ENCODE measurements at regions not wholly inside any gene's neighbourhood (a gene's known extent, or its start where the extent isn't known, plus 50 kb on each side); places are given as distances from the start of the nearest gene placed in this dataset.
"Not testable (repeated sequence)": the region's sequence is repeated elsewhere in the genome, so short reads cannot be mapped to it uniquely, and the experiment has no call there.

DNA sequence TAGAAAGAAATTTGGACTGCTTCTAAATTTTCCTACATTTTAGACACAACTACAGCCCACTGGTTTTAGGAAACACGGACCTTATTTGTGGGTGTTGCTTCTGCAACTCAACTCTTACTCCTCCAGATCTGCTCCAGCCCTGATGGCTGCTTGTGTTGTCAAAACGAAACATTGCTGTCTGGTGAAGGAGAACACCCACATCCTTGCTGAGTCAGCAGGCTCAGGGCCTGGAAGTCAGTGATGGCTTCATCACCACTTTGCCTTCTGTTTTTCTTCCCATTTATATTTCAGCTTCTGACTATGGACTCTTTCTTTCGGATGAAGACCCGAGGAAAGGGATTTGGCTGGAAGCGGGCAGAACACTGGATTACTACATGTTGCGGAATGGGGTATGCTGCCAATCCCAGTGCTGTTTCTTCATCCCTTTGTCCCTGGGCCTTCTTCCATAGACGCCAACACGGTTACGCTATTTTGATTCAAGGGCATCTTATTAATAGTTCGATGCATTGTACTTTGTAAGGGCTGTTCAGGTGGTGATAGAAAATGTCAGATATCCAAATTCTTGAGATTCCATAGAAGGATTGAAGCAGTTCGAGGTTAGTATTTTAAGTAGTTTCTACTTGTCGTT is 392.6 kb upstream of the TPM1 start:
- no peaks in the 10 kb centered on the region for H3K9me3 Mint-ChIP-seq
- H3K4me3 Mint-ChIP-seq, result no peak overlapping the region
- DNase-seq (ENCODE audit: low spot score in 2 of 2) (no peak), ATAC-seq (peak; percentile 79)
- H3K4me1 Mint-ChIP-seq, result no peaks in the 10 kb centered on the region
- H3K36me3 Mint-ChIP-seq, result no peaks in the 10 kb centered on the region
- H3K27ac Mint-ChIP-seq, result no peak overlapping the region

DNA sequence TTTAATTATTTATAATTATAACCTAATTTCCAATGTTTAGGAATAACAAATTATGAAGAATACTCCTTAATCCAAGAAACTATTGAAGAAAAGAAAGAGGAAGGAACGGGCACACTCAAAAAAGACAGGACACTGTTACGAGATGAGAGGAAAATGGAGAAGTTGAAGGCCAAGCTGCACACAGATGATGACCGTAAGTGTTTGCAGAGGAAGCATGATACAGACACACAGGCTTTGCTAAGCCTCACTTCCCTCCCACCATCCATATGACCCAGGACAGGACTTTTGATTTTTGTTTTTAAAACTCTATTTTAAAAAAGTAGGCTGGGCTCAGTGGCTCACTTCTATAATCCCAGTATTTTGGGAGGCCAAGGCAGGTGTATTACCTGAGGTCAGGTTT is 389.4 kb upstream of the TPM1 start:
- Mint-ChIP-seq H3K27ac (no peak overlapping the region), H3K4me3 (no peak overlapping the region), H3K9me3 (no peaks in the 10 kb centered on the region), H3K36me3 (no peaks in the 10 kb centered on the region), H3K4me1 (peaks cover 4% of the 10 kb centered on the region)
- DNase-seq (ENCODE audit: low spot score in 2 of 2) (no peak), ATAC-seq (no peak)

DNA sequence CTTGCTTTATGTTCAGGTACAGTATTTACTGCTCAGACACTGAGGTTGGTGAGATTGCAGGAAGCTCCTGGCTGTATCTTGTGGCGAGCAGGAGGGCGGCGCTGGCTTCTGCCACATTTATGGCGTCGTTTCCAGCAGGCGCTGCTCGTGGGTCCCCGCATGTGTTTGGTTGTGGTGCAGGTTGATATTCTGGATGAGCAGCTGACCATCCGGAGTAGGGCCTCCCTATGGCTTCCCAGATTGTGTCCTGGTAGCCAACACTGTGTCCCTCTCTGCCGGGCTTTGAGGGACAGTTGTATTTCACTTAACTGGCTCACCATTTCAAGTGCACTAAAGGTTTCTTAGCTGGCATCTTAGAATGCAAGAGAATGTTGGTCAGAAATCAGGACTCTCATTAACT is 386.5 kb upstream of the TPM1 start:
- Mint-ChIP-seq H3K36me3 (no peaks in the 10 kb centered on the region), H3K9me3 (no peaks in the 10 kb centered on the region), H3K4me1 (peaks cover 10% of the 10 kb centered on the region), H3K27ac (no peak overlapping the region), H3K4me3 (no peak overlapping the region)
- DNase-seq (ENCODE audit: low spot score in 2 of 2), result no peak
- ATAC-seq, result no peak

DNA sequence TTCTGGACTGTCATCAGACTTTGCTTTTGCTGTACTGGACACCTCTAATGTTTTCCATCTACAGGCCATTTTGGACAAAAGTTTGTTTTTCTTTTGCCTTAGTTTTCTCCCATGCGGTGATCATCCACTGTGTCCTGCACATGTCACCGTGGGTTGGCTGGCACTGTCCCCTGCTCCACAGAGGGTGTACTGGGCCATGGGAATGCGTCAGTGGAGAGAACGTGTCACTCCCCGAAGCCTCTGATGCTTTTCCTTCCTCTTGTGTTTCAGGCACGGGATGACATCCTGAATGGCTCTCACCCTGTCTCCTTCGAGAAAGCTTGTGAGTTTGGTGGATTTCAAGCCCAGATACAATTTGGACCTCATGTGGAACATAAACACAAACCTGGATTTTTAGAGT is 385.0 kb upstream of the TPM1 start:
- H3K36me3 Mint-ChIP-seq; H3K27ac Mint-ChIP-seq; H3K4me3 Mint-ChIP-seq; H3K9me3 Mint-ChIP-seq; DNase-seq (ENCODE audit: low spot score in 2 of 2); ATAC-seq: not testable (repeated sequence)
- peaks cover 10% of the 10 kb centered on the region for H3K4me1 Mint-ChIP-seq

DNA sequence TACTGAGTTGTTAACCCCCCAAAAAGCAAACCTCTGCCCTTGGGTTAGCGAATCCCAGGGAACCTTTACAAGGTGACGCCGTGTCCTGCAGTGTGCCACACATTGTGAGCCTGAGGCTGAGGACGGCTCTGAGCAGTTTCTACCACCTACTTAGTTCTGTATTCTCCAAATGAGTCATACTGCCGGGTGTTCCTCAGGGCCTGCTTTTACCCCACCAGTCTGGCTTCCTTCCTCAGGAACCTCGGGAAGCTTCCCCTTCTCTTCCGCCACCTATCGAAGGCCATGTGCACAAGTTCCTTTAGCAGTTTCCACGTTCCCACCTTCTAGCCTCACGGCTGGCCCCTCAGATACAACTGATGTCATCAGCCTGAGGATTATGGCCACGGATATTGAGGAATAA is 384.0 kb upstream of the TPM1 start:
- ATAC-seq (peak; percentile 96), DNase-seq (ENCODE audit: low spot score in 2 of 2) (no peak)
- H3K4me3 Mint-ChIP-seq, result peak overlapping the region; percentile 21
- no peaks in the 10 kb centered on the region for H3K36me3 Mint-ChIP-seq
- H3K9me3 Mint-ChIP-seq, result no peaks in the 10 kb centered on the region
- no peak overlapping the region for H3K27ac Mint-ChIP-seq
- peaks cover 10% of the 10 kb centered on the region for H3K4me1 Mint-ChIP-seq

DNA sequence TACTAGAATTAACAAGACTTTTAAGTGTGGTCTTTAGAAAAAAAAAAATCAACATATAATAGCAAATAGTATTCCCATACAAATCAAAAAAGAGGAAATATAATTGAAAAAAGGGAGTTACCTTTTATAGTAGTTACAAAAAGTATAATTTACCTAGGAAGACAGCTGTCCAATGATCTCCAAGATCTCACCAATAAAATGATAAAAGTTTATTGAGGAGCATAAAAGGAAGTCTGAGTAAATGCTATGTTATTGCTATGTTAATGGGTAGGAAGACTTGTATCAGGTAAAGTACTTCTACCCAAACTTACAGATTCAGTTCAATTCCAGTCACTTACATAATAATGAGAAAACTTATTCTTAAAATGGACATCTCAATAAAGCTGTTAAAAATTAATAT is 379.0 kb upstream of the TPM1 start:
- H3K4me3 Mint-ChIP-seq, result no peak overlapping the region
- ATAC-seq, result no peak
- no peak for DNase-seq (ENCODE audit: low spot score in 2 of 2)
- no peaks in the 10 kb centered on the region for H3K9me3 Mint-ChIP-seq
- H3K36me3 Mint-ChIP-seq, result no peaks in the 10 kb centered on the region
- H3K27ac Mint-ChIP-seq, result no peak overlapping the region
- peaks cover 3% of the 10 kb centered on the region for H3K4me1 Mint-ChIP-seq

DNA sequence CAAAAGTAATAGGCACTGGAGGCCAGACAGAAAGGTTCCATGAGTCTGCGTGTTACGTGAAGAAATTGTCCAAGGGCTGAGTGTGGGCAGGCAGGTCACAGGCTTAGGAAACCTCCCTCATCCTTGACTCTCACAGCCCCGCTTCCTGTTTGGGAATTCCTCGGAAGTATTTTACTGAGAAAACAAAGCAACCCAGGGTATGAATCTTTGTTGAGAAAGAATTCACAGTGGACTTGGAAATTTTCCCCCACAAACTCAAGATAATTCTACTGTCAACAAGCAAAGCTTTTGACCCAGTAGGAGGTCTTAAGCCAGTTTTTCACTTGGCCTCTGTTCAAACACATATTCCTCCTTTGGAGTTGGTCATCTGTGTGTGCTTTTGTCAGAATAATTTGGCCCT is 377.1 kb upstream of the TPM1 start:
- no peak overlapping the region for H3K27ac Mint-ChIP-seq
- no peaks in the 10 kb centered on the region for H3K9me3 Mint-ChIP-seq
- no peak for ATAC-seq
- H3K36me3 Mint-ChIP-seq, result no peaks in the 10 kb centered on the region
- H3K4me1 Mint-ChIP-seq, result no peaks in the 10 kb centered on the region
- H3K4me3 Mint-ChIP-seq, result no peak overlapping the region
- DNase-seq (ENCODE audit: low spot score in 2 of 2), result no peak

DNA sequence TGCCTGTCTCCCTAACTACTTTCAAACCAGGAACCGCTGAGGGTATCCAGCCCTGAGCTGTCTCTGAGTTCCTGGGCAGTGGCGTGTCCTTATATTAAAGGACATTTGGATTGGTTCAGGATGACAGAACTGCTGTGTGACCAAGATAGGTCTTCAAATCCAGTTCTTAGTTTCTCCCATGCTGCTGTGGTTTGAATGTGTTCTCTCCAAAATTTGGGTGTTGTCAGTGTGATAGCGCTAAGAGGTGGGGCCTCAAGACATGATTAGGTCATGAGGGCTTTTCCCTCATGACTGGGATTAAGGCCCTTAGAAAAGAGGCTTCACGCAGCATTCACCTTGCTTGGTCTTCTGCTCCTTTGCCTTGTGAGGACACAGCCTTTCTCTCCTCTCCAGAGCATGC is 376.5 kb upstream of the TPM1 start:
- Mint-ChIP-seq H3K27ac (no peak overlapping the region), H3K9me3 (no peaks in the 10 kb centered on the region), H3K4me1 (no peaks in the 10 kb centered on the region), H3K36me3 (no peaks in the 10 kb centered on the region), H3K4me3 (no peak overlapping the region)
- ATAC-seq (no peak), DNase-seq (ENCODE audit: low spot score in 2 of 2) (no peak)

DNA sequence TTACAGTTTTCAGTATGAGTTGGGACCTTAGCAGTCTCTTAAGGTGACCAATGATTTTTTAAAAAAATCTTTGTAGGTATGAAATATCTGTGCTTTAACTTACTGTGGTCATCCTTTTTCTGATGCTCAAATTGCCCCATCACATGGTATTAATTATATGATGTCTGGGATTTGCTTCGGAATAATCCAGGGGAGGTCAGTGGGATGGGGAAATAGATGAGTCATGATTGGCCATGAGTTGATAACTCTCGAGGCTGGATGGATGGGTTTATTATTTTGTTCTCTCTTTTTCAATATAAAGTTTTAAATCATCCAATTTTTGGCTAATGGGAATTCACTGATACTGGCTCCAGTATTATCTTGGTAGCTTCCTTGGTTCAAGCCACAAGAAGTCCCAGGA is 370.3 kb upstream of the TPM1 start:
- Mint-ChIP-seq H3K4me1 (no peaks in the 10 kb centered on the region), H3K9me3 (no peaks in the 10 kb centered on the region), H3K27ac (no peak overlapping the region), H3K4me3 (no peak overlapping the region), H3K36me3 (no peaks in the 10 kb centered on the region)
- no peak for ATAC-seq
- DNase-seq (ENCODE audit: low spot score in 2 of 2), result no peak

DNA sequence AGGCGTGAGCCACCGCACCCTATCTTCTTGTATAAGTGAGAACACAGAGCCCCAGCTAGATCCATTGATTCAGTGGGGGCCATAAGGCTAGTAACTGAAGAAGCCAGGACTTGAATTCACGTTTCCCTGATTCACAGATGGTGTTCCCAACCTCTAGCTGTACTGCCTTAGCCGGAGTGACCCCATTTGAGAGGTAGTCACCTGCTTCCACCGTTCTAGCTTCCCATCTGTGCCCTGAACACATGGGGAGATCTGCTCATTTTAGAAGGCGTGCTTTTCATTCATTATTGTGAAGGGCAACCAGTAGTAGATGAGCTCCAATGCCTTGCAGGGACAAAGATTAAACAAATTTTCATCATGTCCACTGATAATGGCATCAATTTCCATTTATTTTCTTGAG is 365.7 kb upstream of the TPM1 start:
- no peaks in the 10 kb centered on the region for H3K4me1 Mint-ChIP-seq
- ATAC-seq (no peak), DNase-seq (ENCODE audit: low spot score in 2 of 2) (no peak)
- no peaks in the 10 kb centered on the region for H3K9me3 Mint-ChIP-seq
- H3K4me3 Mint-ChIP-seq, result no peak overlapping the region
- no peak overlapping the region for H3K27ac Mint-ChIP-seq
- H3K36me3 Mint-ChIP-seq, result no peaks in the 10 kb centered on the region

DNA sequence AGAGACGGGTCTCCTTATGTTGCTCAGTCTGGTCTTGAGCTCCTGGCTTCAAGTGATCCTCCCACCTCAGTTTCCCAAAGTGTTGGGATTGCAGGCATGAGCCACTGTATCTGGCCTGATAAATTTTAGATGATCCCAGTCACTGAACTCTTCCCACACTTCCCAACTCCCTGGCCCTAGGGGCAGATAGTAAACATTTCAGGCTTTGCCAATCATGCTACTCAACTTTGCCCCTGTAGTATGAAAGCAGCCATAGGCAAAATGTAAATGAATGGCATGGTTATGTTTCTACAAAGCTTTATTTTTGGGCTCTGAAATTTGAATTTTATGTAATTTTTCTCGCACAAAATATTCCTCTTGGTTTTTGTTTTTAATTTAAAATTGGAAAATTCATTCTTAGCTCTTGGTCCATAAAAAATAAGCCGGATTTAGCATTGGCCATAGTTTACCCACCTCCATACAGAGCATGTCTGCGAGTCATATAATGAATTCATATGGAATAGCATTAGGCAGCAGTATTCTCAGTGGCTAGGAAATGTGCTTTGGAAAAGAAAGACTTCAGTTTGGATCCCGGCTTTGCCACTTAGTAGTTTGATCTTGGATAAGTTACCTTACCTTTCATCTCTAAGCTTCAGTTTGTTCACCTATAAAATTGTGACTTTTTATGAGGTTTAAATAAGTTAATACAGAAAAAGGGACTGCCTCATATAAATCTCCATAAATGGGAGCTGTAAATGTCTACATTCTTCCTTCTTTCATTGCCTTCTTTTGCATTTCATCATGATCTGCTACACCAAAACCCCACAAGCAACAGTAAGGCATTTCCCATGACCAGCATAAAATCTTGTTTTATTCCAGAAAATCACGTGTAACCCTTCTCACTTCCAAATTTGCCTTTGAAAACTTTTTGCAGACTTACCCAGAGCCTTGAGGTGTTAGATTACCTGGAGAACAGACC is 360.3 kb upstream of the TPM1 start:
- DNase-seq (ENCODE audit: low spot score in 2 of 2), result no peak
- Mint-ChIP-seq H3K4me3 (no peak overlapping the region), H3K9me3 (no peaks in the 10 kb centered on the region), H3K4me1 (no peaks in the 10 kb centered on the region), H3K36me3 (no peaks in the 10 kb centered on the region), H3K27ac (no peak overlapping the region)
- no peak for ATAC-seq

DNA sequence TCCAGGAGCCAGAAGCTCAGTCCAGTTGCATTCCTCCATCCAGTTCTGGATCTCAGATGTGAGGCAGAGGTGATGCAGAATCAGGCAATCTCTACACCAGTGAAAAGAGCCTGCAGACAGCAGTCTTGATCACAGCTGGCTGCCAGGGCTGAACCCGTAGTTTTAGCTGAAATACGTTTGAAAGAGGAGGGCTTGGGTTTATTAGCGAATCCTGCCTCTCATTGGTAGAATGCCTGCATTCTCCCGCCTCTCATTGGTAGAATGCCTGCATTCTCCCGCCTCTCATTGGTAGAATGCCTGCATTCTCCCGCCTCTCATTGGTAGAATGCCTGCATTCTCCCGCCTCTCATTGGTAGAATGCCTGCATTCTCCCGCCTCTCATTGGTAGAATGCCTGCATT is 359.4 kb upstream of the TPM1 start:
- ATAC-seq; H3K4me1 Mint-ChIP-seq; H3K36me3 Mint-ChIP-seq; H3K9me3 Mint-ChIP-seq; DNase-seq (ENCODE audit: low spot score in 2 of 2); H3K27ac Mint-ChIP-seq; H3K4me3 Mint-ChIP-seq: not testable (repeated sequence)

DNA sequence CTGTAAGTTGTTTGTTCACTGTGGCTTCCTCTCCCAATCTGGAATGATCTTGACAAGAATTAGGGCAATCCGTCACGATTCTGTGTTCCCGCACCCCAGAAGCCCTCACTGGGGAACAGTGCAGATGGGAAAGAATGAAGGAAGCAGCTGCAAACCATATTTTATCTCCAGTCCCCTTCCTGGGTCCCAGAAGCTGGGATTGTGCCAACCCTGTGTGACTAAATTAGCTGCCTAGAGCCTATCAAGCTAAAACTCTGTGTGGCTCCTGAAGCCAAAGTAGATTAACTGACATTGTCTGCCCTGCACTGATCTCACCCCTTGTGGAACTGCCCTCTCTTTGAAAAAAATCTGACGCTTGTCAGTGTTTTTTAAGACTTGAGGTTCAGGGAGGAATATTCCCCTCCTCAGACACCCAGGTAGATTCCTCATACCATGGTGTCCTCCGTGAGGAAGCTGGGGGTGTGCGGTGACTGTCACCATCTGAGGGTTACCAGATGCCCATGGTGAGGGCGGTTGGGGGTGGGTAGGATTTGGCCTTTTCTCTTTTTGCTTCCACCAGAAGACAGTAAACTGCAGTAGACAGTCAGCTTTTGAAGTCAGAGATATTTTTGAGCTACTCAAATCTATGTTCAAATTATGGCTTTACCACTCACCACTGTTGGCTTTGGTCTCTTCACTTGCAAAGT is 358.3 kb upstream of the TPM1 start:
- Mint-ChIP-seq H3K4me1 (no peaks in the 10 kb centered on the region), H3K4me3 (no peak overlapping the region), H3K27ac (no peak overlapping the region)

DNA sequence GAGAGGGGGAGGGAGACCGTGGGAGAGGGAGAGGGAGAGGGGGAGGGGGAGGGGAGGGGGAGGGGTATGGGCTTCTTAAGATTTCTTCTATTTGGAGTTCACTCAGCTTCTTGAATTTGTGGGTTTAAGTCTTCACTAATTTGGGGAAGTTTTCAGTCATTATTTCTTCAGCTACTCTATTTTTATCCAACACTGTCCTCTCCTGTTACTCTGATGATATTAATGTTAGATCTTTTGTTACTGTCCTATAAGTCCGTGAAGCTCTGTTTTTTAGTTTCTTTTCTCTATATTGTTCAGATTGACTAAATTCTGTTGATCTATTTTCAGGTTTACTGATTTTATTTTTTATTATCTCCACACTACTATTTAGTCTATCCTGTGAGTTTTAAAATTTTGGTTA is 351.5 kb upstream of the TPM1 start:
- Mint-ChIP-seq H3K4me3 (no peak overlapping the region), H3K27ac (no peak overlapping the region), H3K4me1 (no peaks in the 10 kb centered on the region), H3K36me3 (no peaks in the 10 kb centered on the region), H3K9me3 (no peaks in the 10 kb centered on the region)
- DNase-seq (ENCODE audit: low spot score in 2 of 2) (no peak), ATAC-seq (no peak)

More for the DNA sequence above, 358.3 kb upstream of the TPM1 start:
- Mint-ChIP-seq H3K36me3 (no peaks in the 10 kb centered on the region), H3K9me3 (no peaks in the 10 kb centered on the region)
- ATAC-seq (no peak), DNase-seq (ENCODE audit: low spot score in 2 of 2) (no peak)

DNA sequence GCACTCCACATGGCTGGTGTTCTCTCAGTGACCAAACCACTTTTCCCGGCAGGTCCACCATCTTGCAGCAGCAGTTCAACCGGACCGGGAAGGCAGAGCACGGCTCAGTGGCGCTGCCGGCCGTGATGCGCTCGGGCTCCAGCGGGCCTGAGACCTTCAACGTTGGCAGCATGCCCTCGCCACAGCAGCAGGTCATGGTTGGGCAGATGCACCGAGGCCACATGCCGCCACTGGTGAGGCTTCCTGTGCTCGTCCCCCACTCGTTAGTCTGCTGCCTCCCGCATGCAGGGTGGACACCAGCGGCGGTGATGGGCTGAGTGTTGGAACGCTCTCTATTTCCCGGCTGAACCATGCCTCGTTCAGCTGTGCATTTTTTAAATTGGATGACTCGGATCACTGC is 344.9 kb upstream of the TPM1 start:
- H3K36me3 Mint-ChIP-seq, result no peaks in the 10 kb centered on the region
- no peaks in the 10 kb centered on the region for H3K9me3 Mint-ChIP-seq
- ATAC-seq, result no peak
- no peak overlapping the region for H3K4me3 Mint-ChIP-seq
- no peaks in the 10 kb centered on the region for H3K4me1 Mint-ChIP-seq
- H3K27ac Mint-ChIP-seq, result no peak overlapping the region
- no peak for DNase-seq (ENCODE audit: low spot score in 2 of 2)

DNA sequence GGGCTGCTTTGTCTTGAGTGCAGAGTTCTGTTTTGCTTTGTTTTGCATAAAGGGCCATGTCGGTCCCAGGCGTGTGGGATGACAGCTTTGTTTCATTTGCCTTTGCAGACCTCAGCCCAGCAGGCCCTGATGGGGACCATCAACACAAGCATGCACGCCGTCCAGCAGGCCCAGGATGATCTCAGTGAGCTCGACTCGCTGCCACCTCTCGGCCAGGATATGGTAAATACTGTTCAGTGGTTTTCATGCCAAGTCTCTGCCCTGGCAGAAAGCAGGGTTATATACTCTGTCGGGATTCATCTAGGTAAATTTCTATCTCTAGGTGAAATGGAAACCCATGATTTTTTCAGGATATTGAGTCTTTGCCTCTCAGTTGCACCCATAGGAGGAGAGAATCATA is 343.9 kb upstream of the TPM1 start:
- ATAC-seq, result no peak
- Mint-ChIP-seq H3K36me3 (no peaks in the 10 kb centered on the region), H3K4me1 (no peaks in the 10 kb centered on the region), H3K27ac (no peak overlapping the region), H3K9me3 (no peaks in the 10 kb centered on the region), H3K4me3 (no peak overlapping the region)
- DNase-seq (ENCODE audit: low spot score in 2 of 2), result no peak

Data from stimulated activated effector memory CD8-positive, alpha-beta T cell treated with anti-CD3 and anti-CD28 coated beads, Interleukin-12 subunit alpha, Interleukin-12 subunit beta, amount 100 ng/mL, for 72 hours (primary cell).